ENCODE measurements at regions not wholly inside any gene's neighbourhood (a gene's known extent, or its start where the extent isn't known, plus 50 kb on each side); places are given as distances from the start of the nearest gene placed in this dataset.

- no peak for TF ChIP-seq CTCF (IDR thresholded peaks at IDR 0.05; ENCODE audit: borderline replicate concordance, insufficient read depth, low read depth, low read length)
- no peak overlapping the region for H3K4me3 ChIP-seq (ENCODE audit: low read depth, low read length)
Observed at GRCh38 chr5:164217464-164217863, 712.0 kb downstream of the MAT2B start.

GRCh38 chr5:164220522-164220921 lies 715.1 kb downstream of the MAT2B start:
- TF ChIP-seq CTCF (IDR thresholded peaks at IDR 0.05; ENCODE audit: borderline replicate concordance, insufficient read depth, low read depth, low read length), result no peak
- no peak overlapping the region for H3K4me3 ChIP-seq (ENCODE audit: low read depth, low read length)

- no peak for TF ChIP-seq CTCF (IDR thresholded peaks at IDR 0.05; ENCODE audit: borderline replicate concordance, insufficient read depth, low read depth, low read length)
Observed at GRCh38 chr5:164224236-164224635, 718.8 kb downstream of the MAT2B start.

GRCh38 chr5:164224772-164225171 lies 719.4 kb downstream of the MAT2B start:
- no peak for TF ChIP-seq CTCF (IDR thresholded peaks at IDR 0.05; ENCODE audit: borderline replicate concordance, insufficient read depth, low read depth, low read length)
- no peak overlapping the region for H3K4me3 ChIP-seq (ENCODE audit: low read depth, low read length)

More at GRCh38 chr5:164224236-164224635, 718.8 kb downstream of the MAT2B start:
- no peak overlapping the region for H3K4me3 ChIP-seq (ENCODE audit: low read depth, low read length)

- no peak overlapping the region for H3K4me3 ChIP-seq (ENCODE audit: low read depth, low read length)
- no peak for TF ChIP-seq CTCF (IDR thresholded peaks at IDR 0.05; ENCODE audit: borderline replicate concordance, insufficient read depth, low read depth, low read length)
Observed at GRCh38 chr5:164230341-164230740, 724.9 kb downstream of the MAT2B start.

GRCh38 chr5:164233791-164234190 lies 728.4 kb downstream of the MAT2B start:
- no peak for TF ChIP-seq CTCF (IDR thresholded peaks at IDR 0.05; ENCODE audit: borderline replicate concordance, insufficient read depth, low read depth, low read length)
- no peak overlapping the region for H3K4me3 ChIP-seq (ENCODE audit: low read depth, low read length)

- no peak for TF ChIP-seq CTCF (IDR thresholded peaks at IDR 0.05; ENCODE audit: borderline replicate concordance, insufficient read depth, low read depth, low read length)
- H3K4me3 ChIP-seq (ENCODE audit: low read depth, low read length), result no peak overlapping the region
Observed at GRCh38 chr5:164234321-164234720, 728.9 kb downstream of the MAT2B start.

Data from GM12875 (cell line).